NOMO-1 treated with DMSO at 0.1 percent for 48 hours (cell line): ENCODE measurements at regions not wholly inside any gene's neighbourhood (a gene's known extent, or its start where the extent isn't known, plus 50 kb on each side); places are given as distances from the start of the nearest gene placed in this dataset.
"Not testable (repeated sequence)": the region's sequence is repeated elsewhere in the genome, so short reads cannot be mapped to it uniquely, and the experiment has no call there.

Source experiments
- DNase-seq: peaks from one replicate; lab custom pipeline; 2025; ENCODE audit not compliant: unreplicated experiment; lab: John Stamatoyannopoulos, UW

DNA sequence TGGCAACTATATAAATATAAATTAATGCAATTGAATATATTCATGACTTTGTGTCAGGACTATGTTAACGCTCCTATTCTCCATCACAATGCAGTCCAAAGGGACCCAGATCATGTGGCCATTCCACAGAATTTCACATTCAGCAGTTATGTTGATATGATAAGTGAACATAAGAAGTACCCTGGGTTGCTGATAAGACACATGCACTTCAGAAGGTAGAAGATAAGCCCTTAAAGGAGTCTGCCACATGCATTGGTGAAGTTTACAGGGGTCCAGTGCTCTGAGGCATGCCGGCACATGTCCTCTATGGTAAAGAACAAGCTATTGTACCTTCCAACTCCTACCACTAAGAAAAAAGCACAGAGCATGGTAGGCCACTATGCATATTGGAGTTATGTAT, 76.4 kb downstream of the PHAX start:
- no peak for DNase-seq

DNA sequence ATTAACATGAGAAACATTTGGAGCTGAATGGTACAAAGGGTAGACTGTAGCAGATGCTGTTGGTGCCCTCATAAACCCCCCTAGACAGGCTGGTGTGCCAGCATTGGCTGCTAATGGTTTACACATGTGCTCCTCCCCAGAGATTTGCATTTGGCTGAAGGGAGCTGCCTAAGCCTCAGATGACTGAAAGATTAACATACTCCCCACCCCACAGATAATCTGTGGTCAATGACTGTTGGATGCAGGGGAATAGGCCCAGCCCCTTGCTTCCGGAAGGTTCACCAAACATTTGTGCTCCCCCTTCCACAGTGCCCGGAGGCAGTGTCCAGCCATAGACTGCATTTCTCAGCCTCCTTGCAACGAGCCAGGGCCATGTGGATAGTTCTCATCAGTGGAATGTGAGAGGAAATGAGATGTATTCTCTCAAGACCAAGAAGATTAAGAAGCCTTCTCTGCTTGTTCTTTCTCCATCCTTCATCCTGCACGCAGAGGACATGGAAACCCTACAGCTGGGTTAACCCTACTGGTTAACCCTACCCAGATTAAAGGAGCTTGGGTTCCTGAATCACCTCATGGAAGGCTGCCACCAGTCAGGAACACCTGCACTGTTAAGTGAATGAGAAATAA, 79.6 kb downstream of the PHAX start:
- DNase-seq = peak; percentile 84

DNA sequence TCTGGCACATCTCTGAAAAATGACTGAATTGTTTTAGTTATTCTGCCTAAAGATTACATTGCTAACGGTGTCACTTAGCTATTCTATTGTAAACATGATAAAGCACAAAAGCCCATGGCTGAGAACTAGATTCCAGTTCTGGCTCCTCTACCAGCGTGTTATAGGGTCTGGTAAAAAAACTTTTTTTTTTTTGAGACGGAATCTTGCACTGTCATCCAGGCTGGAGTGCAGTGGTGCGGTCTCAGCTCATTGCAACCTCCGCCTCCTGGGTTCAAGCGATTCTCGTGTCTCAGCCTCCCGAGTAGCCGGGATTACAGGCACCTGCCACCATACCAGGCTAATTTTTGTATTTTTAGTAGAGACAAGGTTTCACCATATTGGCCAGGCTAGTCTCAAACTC, 80.6 kb downstream of the PHAX start:
- not testable (repeated sequence) for DNase-seq

DNA sequence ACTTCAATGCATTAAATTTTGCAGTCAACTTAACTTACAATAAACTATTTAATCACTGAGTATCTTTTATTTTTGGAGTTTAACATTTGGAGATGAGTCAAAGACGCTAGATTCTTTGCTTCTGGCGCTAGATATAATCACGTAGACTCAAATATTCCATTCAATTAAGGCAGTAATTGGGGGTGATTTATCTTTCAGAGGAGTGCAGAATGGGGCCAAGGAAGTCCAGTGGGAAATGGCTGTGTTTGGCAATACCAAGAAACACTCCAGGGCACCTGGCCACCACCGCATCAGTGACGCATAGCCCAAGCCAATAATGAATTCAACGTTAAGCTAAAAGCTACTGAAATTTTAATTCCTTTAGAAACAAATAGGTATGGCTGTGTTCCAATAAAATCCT, 81.2 kb downstream of the PHAX start:
- DNase-seq = no peak

DNA sequence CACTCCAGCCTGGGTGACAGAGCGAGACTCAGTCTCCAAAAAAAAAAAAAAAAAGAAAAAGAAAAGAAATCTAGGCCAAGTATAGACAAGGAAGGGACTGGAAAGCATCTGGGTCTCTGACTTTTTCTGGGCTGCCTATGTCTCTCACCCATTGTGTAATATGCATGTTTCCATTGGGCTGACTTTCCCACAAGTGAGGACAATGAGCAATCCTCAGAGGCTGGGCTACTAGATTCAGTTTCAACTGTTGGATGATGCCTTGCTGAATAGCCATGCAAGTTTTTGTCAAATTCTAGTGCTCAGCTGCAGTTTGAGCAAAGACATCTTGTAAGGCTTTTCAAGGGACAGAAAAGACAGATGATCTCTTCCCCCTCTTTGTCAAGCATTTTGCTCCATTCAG, 82.1 kb downstream of the PHAX start:
- no peak for DNase-seq

DNA sequence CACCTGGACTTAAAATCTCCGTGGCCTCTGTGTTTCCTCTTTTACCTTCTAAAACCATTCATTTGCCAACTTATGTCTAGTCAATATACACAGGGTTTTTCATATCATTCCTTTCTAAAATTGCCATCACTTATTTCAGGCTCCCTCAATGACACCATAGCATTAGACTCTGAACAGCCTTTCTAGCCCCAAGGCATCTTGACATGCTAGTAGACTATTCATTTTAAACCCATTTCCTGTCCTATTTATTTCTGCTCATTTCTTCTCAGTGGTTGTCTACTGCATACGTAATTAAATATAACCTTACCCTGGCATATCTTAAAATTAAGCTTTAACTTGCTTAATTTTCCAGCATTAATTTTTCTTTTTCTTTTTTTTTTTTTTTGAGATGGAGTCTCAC, 83.2 kb downstream of the PHAX start:
- no peak for DNase-seq

DNA sequence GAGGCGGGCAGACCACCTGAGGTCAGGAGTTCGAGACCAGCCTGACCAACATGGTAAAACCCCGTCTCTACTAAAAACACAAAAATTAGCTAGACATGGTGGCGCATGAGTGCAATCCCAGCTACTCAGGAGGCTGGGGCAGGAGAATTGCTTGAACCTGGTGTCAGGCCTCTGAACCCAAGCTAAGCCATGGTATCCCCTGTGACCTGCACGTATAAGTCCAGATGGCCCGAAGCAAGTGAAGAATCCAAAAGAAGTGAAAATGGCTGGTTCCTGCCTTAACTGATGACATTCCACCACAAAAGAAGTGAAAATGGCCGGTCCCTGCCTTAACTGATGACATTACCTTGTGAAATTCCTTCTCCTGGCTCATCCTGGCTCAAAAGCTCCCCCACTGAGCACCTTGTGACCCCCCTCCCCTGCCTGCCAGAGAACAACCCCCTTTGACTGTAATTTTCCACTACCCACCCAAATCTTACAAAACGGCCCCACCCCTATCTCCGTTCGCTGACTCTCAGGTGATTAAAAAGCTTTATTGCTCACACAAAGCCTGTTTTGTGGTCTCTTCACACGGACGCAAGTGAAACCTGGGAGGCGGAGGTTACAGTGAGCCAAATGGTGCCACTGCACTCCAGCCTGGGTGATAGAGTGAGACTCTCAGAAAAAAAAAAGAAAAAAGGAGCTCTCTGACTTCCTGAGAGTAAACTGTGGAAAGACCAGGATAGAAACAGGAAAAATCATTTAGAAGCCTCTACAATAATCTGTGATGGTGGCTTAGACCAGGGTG, 84.1 kb downstream of the PHAX start:
- DNase-seq = not testable (repeated sequence)

DNA sequence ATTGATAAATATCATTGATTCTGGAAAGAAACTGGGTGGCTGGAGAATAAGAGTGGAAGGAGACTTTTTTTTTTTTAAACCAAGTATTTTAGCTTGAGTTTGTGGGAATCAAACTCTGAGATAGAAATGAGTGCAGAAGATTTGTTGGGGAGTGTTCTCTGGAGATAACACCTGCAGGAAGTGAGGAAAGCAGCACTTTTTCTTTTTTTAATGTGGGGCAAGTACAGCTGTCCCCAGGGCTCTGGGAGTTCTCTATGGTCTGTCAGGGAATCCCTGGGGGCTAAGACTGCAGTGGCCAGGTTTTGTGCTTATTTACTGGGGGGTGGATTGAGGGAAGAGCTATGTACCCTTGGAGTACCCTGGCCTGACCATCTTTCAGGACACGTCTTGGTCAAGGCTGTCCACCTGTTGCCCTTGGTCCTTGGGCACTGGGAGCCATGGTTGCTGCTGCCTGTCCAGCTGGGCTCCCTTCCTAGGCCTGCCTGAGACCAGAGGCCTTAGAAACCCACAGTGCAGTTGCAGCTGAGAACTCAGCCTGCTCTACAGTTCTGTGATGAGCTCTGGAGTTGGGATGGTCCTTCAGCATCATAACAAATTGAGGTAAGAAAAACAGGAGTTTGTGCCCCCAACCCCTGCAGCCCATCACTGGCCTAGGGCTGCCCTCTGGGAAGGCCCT, 85.8 kb downstream of the PHAX start:
- DNase-seq = no peak

DNA sequence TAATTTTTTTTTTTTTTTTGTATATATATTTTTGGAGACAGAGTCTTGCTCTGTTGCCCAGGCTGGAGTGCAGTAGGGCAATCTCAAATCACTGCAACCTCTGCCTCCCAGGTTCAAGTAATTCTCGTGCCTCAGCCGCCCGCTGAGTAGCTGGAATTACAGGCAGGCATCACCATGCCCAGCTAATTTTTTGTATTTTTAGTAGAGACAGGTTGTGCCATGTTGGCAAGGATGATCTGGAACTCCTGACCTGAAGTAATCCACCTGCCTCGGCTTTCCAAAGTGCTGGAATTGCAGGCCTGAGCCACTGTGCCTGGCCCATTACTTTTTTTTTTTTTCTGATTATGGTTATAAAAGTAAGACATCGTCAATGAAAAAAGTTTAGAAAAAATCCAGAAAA, 84.0 kb upstream of the LMNB1 start:
- DNase-seq = no peak

DNA sequence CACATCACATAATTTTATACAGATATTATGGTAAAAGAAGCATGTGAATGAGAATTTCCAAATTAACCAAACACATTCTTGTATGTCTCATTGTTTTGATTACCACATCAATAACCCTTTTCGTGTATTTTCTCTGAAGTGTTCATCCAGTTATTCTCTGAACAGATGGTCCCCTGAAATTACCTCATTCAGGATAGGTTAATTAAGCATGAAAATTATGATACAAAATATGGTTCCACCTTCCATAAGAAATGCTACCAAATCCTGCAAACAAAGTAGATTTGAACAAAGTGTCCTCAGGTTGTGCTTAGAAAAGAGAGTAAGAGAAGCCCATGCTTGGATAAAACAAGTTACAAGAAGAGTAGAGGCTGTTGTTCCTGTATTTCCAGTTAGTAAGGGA, 83.1 kb upstream of the LMNB1 start:
- DNase-seq = no peak

DNA sequence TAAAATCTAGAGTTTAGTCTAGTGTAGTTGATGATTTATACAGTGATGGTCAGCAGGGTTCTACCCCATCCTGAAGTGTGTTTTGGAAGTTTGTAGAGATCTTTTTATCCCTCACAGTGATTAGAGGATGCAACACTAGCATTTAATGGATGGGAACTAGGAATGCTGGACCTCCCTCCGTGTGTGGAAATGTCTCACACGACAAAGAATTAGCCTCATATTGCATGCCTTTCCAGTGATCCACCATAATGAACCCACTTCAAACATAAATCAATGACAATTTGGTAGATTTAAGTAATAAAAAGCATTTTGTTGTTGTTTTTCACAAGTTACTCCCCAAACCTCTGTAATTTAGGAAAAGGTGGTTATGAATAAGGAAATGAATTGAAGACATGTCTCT, 82.5 kb upstream of the LMNB1 start:
- no peak for DNase-seq

DNA sequence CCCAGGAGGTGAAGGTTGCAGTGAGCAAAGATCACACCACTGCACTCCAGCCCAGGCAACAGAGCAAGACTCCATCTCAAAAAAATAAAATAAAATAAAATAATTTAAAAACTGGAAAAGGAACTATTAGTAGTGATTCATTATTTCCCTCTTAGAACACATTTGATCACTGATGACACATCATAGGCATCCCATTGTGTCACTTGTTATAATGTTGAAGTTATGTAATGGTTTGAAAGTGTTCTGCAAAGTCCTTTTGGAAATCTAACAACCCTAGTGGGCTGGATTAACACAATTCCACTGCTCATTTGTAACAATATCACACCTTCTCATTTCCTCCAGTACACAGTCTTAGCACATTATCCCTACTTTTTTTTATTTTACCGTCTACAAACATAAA, 81.8 kb upstream of the LMNB1 start:
- DNase-seq = peak; percentile 25

DNA sequence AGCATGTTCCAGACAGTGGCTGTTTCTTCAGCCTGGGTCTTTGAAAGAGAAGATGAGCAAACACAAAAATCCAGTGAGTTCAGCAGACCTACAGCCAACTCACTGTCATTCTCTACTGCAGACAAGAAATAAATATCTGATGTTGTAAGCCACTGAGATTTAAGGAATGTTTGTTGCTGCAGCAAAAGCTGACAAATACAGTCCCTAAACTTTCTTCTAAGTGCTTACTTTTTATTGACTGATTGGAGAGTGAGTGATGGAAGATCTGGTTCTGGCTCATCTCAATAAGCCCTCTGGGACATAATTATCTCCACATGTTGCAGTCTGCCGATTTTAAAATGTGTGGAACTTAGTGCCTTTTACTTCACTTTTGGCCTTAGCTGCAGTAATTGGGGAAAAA, 69.9 kb upstream of the LMNB1 start:
- no peak for DNase-seq

DNA sequence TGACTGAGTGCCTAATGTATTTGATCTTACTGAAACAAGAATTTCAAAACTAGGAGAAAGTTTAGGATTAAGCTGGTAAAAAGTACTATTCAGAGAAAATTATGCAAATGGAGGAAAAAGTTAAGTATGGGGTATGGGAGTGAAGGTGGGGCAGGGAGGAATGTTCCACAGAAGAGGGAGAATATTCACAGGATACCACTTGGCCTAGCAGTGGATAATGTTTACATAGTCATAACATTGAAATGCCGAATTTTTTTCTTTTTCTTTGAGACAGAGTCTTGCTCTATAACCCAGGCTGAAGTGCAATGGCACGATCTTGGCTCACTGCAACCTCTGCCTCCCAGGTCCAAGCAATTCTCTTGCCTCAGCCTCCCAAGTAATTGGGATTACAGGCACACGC, 61.2 kb upstream of the LMNB1 start:
- no peak for DNase-seq

DNA sequence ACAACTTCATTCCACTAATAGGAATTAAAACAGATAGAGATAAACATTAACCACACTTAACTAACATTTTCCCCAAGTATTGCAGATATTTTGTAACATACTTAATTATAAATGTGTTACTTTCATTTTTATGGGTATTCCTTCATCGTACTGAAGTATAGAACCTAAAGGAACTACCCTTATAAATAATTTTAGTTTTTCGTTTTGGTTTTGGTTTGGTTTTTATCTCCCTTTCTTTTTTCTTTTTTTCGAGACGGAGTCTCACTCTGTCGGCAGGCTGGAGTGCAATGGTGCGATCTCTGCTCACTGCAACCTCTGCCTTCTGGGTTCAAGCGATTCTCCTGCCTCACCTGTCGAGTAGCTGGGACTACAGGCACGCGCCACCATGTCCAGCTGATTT, 60.1 kb upstream of the LMNB1 start:
- DNase-seq = no peak

DNA sequence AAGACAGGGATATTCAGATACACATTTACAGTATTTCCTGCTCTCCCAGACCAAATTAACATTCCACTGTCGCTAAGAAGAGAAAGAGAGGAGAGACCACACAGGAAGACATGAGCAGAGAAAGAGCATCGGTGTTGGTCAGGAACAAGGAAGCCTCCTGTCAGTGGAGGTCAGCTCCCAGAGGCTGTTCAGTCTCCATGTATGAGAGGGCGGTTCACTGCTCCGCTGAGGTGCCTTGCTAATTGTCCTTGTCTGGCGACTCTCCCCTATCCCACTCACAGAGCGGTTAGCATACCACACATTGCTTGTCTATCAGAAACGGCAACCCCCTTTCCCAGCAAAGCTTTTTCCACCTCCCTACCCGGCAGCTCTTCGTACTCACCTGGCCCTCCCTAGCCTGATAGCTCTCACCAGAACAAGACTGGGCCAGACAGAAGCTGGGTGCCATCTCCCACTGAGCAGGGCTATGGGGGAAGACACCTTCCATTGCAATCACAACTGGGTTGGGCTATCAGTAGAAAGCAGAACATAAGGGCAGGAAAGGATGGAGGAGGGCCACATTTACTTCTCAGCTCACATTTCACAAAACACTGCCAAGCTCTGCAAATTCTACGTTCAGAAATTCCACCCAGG, 58.6 kb upstream of the LMNB1 start:
- no peak for DNase-seq

DNA sequence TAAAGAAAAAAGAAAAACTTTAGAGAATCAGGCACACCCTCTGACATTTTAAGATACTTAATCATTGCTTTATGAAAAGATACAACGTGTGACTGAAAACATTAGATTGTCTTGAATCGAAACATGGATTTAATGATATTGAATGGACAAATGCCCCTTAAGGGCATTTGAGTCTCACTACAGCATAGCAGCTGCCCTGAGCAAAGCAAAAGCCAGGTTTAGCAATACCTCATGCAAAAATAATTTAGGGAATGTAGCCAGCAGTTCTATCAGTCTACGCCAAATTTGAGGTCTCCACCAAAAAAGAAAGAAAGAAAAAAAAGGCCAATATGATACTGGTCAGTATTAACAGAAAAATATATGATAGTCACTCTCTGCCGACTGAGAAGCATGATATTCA, 56.6 kb upstream of the LMNB1 start:
- no peak for DNase-seq

DNA sequence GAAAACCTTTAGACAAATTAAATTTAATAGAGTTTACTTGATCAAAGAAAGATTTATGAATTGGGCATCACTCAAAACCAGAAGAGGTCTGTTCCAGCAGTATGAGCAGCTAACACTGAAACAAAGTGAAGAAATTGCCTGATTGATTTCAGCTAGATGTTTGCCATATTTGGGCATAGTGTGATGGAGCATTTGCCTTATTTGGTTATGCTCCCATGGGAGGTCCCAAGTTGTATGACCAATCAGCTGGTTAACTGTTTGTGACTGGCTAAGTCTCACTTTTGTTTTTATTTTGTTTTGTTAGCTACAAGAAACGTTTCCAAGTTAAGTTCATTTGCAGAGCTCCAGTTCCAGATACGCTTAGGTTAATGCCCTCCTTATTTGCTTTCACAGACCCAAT, 53.3 kb upstream of the LMNB1 start:
- no peak for DNase-seq
